Body of pancreas (tissue), 4 donors: ENCODE measurements at regions not wholly inside any gene's neighbourhood (a gene's known extent, or its start where the extent isn't known, plus 50 kb on each side); places are given as distances from the start of the nearest gene placed in this dataset.

Experiments used
- CTCF ChIP-seq, 7 experiments: fragments of 450-650 bp in 4 of 7; fragments of 200-600 bp in 3 of 7; sonication (generic) in 3 of 7; IDR thresholded peaks; one replicate each; pipeline ENCODE4 v1.5.1; 2016 to 2019; ENCODE audit warnings: antibody characterized with exemption in 7 of 7
- POLR2A ChIP-seq, 3 donors: fragments of 450-650 bp; IDR thresholded peaks; one replicate each; pipeline ENCODE4 v1.6.1; 2016; ENCODE audit warnings: antibody characterized with exemption in 3 of 3, mild to moderate bottlenecking in 2 of 3

- no peak for TF ChIP-seq POLR2A (IDR thresholded peaks at IDR 0.05)
- no peak for TF ChIP-seq CTCF (IDR thresholded peaks at IDR 0.05)
These were observed 302.9 kb upstream of the SPAG17 start for GRCh38 chr1:118487932-118488331.
